ENCODE measurements at regions not wholly inside any gene's neighbourhood (a gene's known extent, or its start where the extent isn't known, plus 50 kb on each side); places are given as distances from the start of the nearest gene placed in this dataset.

GRCh38 chr2:207252979-207253645 is 87.4 kb upstream of the KLF7 start:
- Histone ChIP-seq H3K27me3 (no peaks in the 10 kb centered on the region), H3K4me1 (peaks cover 0 to 3% of the 10 kb centered on the region in 2 donors), H3K9me3 (no peaks in the 10 kb centered on the region), H3K4me3 (no peak overlapping the region), H3K27ac (no peak overlapping the region), H3K36me3 (no peaks in the 10 kb centered on the region)
- no peak for DNase-seq
- intact Hi-C loops (cut with DNase I; ENCODE audit: low total_unique reads), result no loop called here
- no peak for TF ChIP-seq POLR2A (IDR thresholded peaks at IDR 0.05)
- TF ChIP-seq CTCF (IDR thresholded peaks at IDR 0.05), result no peak

- intact Hi-C loops (cut with DNase I; ENCODE audit: low total_unique reads), result no loop called here
- peak overlapping the region in 1 of 2 donors; percentile 29 for H3K27ac ChIP-seq
- peaks cover under 1 to 4% of the 10 kb centered on the region in 2 donors for H3K4me1 ChIP-seq
- no peak for DNase-seq
- H3K9me3 ChIP-seq, result no peaks in the 10 kb centered on the region
- no peaks in the 10 kb centered on the region for H3K27me3 ChIP-seq
- H3K4me3 ChIP-seq, result no peak overlapping the region
- TF ChIP-seq POLR2A (IDR thresholded peaks at IDR 0.05) (no peak), CTCF (IDR thresholded peaks at IDR 0.05) (no peak)
- no peaks in the 10 kb centered on the region for H3K36me3 ChIP-seq
These were observed 88.1 kb upstream of the KLF7 start for GRCh38 chr2:207253666-207254345.

- Histone ChIP-seq H3K4me1 (peaks cover 4 to 7% of the 10 kb centered on the region in 2 donors), H3K36me3 (no peaks in the 10 kb centered on the region), H3K27ac (peak overlapping the region in 1 of 2 donors; percentile 29), H3K4me3 (no peak overlapping the region), H3K27me3 (no peaks in the 10 kb centered on the region), H3K9me3 (no peaks in the 10 kb centered on the region)
- DNase-seq, result no peak
- intact Hi-C loops (cut with DNase I; ENCODE audit: low total_unique reads), result no loop called here
- no peak for TF ChIP-seq CTCF (IDR thresholded peaks at IDR 0.05)
- TF ChIP-seq POLR2A (IDR thresholded peaks at IDR 0.05), result no peak
These were observed 89.1 kb upstream of the KLF7 start for GRCh38 chr2:207254591-207255464.

- H3K27me3 ChIP-seq, result no peaks in the 10 kb centered on the region
- intact Hi-C loops (cut with DNase I; ENCODE audit: low total_unique reads), result no loop called here
- no peaks in the 10 kb centered on the region for H3K36me3 ChIP-seq
- DNase-seq, result no peak
- TF ChIP-seq CTCF (IDR thresholded peaks at IDR 0.05) (no peak), POLR2A (IDR thresholded peaks at IDR 0.05) (no peak)
- H3K27ac ChIP-seq, result peak overlapping the region in 1 of 2 donors; percentile 0
- H3K4me3 ChIP-seq, result no peak overlapping the region
- H3K9me3 ChIP-seq, result no peaks in the 10 kb centered on the region
- peaks cover 4 to 7% of the 10 kb centered on the region in 2 donors for H3K4me1 ChIP-seq
These were observed 90.1 kb upstream of the KLF7 start for GRCh38 chr2:207255565-207256470.

All from uterus (tissue), 3 donors.